ENCODE measurements at regions not wholly inside any gene's neighbourhood (a gene's known extent, or its start where the extent isn't known, plus 50 kb on each side); places are given as distances from the start of the nearest gene placed in this dataset.

- no peak for DNase-seq
Observed at GRCh38 chr7:125046767-125047166, 117.1 kb upstream of the POT1 start.

- DNase-seq = no peak
Observed at GRCh38 chr7:125033506-125033905, 103.9 kb upstream of the POT1 start.

DNA sequence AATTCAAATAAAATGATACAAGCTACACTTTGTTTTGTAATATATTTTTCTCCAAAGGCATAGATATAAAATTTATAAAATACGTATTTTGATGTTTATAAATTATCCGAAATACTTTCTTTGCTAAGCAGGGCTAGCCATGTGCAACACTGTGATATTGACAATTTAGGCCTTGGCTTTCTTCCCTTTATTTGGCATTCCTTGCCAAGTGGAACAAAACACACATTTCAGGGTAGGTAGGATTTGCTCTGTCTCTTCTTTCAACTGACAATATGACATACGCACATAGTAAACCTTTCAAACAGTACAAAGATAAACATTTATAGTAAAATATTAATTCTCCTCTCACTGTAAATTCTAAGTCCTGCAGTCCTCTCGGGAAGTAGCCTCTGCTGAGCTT, 103.3 kb upstream of the POT1 start:
- DNase-seq = no peak

DNA sequence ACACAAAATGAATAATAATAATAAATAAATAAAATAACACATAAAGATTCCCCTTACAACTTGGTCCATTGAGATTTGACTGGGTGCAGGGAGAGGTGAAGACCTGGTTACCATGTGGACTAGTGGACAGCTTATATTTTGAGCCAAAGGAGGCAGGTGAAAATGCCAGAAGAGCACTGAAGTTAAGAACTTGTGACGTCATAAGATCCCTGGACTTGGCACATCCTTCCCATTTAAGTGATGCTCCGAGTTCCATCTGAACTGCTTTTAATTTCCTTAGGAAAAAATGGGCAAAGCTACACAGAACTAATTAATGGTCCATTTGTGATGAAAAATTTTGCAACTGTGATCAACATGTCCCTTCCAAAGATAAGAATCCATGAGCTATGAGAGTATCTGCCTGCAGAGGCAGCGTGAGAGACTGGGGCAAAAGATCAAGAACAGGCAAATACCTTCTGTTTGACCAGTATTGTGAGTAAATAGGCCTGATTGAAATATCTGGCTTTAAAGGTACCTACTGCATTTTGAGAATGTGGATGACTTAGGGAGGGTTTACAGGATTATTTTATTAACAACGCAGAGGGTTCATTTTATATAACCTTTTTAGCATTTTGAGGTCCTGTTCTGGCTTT, 101.2 kb upstream of the POT1 start:
- DNase-seq = no peak

DNA sequence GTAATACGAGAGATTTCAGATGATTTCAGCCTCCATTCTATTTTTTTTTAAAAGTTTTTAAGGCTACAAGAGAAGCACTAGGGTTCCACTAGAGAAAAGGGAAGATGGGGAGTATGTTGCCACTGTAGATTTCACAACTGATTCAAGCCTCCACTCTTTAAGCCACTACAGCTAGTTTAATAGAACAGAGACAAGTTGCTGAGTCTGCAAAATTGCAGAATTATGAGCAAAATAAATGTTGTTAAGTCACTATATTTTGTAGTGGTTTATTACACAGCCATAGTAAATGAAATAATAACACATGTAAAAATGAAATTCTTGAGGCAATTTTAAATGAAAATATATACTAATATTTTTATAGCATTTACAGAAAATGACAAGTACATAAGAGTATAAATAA, 96.0 kb upstream of the POT1 start:
- DNase-seq = no peak

- no peak for DNase-seq
Observed at GRCh38 chr7:125020801-125021200, 91.2 kb upstream of the POT1 start.

GRCh38 chr7:125010540-125010939, 80.9 kb upstream of the POT1 start:
- DNase-seq = no peak

- DNase-seq = no peak
Observed at GRCh38 chr7:124996778-124997177, 67.2 kb upstream of the POT1 start.

DNA sequence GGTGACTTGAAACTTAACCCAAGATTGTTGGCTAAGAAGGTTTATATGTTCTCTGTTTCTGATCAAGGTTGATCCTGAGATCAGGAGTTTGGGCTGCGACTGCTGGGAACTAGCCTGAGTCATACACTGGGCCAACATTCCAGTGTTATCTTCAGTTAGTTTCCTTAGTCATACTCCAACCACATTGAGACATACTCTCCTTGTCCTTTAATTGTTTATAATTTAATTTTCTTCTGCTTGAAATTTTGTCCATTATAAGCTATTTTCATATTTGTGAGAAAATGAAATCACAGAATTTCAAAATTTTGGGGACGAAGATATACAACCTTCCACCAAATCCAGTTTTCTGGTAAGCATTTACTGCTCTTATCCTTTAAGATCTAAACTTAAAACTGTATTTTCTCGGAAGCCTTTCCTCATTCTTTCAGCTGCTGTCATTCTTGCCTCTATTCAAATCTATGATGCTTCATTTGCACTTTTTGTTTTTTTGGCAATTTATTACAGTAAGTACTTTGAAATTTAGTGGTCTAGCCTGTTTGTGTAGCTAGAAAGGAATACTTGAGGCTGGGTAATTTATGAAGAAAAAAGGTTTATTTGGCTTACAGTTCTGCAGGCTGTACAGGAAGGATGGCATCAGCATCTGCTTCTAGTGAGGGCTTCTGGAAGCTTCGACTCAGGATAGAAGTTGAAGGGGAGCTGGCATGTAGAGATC, 63.4 kb upstream of the POT1 start:
- DNase-seq = no peak

DNA sequence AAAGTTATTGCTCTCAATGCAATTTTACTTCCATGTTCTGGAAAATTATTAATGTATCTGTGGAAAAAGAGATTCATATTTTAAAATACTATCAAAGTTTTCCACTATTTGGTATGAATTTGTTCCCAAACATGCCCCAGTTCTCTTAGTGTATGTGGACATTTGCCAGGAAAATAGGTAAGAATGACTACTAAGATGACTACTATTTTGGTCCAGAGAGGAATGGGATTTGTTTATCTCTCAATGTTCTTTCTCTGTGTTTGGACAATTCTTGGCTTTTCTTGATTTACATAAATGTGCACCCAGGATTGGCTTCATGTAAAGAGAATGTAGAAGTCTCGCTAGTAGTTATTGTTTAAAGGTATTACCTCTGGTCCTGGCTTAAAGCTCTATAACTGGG, 60.3 kb upstream of the POT1 start:
- no peak for DNase-seq

All from right lung (tissue), 2 donors.